ENCODE measurements at regions not wholly inside any gene's neighbourhood (a gene's known extent, or its start where the extent isn't known, plus 50 kb on each side); places are given as distances from the start of the nearest gene placed in this dataset.

DNA sequence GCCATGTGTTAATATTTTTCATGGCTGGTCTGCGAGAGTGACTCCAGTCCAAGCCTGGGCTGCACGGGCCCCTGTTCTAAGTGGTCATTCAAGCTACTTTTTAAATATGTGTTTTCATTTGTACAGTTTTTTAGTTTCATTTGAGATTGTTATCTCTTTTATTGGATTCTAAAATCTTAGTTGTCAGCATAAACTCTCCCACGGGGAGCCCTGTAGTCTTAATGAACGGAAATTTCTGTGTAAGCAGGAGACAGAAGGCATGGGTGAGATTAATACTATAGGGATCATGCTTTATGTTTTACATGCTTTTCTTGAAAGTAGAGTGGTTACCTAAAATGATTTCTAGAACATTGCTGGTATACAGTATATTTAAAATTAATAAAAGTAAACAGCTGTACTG lies 373.1 kb upstream of the SLCO3A1 start:
- intact Hi-C loops (cut with micrococcal nuclease; ENCODE audit: unreplicated experiment) = no loop called here
- H3K27me3 Mint-ChIP-seq (ENCODE audit: unreplicated experiment) = no peaks in the 10 kb centered on the region
- TF ChIP-seq, protein P1, sequence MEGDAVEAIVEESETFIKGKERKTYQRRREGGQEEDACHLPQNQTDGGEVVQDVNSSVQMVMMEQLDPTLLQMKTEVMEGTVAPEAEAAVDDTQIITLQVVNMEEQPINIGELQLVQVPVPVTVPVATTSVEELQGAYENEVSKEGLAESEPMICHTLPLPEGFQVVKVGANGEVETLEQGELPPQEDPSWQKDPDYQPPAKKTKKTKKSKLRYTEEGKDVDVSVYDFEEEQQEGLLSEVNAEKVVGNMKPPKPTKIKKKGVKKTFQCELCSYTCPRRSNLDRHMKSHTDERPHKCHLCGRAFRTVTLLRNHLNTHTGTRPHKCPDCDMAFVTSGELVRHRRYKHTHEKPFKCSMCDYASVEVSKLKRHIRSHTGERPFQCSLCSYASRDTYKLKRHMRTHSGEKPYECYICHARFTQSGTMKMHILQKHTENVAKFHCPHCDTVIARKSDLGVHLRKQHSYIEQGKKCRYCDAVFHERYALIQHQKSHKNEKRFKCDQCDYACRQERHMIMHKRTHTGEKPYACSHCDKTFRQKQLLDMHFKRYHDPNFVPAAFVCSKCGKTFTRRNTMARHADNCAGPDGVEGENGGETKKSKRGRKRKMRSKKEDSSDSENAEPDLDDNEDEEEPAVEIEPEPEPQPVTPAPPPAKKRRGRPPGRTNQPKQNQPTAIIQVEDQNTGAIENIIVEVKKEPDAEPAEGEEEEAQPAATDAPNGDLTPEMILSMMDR (IDR thresholded peaks at IDR 0.05; ENCODE audit: unreplicated experiment) = no peak
- no peaks in the 10 kb centered on the region for H3K36me3 Mint-ChIP-seq (ENCODE audit: insufficient read depth, unreplicated experiment)
- BruUV-seq (replicated peaks) = no TSS peak
- no peak for DNase-seq
- no peaks in the 10 kb centered on the region for H3K4me1 Mint-ChIP-seq (ENCODE audit: low read depth, unreplicated experiment)
- peaks cover 2% of the 10 kb centered on the region for H3K9me3 Mint-ChIP-seq (ENCODE audit: low read depth, unreplicated experiment)
- no peak overlapping the region for H3K27ac Mint-ChIP-seq (ENCODE audit: unreplicated experiment)
- CTCF ChIA-PET = no interaction called here
- H3K4me3 Mint-ChIP-seq (ENCODE audit: low read depth, unreplicated experiment) = no peak overlapping the region

DNA sequence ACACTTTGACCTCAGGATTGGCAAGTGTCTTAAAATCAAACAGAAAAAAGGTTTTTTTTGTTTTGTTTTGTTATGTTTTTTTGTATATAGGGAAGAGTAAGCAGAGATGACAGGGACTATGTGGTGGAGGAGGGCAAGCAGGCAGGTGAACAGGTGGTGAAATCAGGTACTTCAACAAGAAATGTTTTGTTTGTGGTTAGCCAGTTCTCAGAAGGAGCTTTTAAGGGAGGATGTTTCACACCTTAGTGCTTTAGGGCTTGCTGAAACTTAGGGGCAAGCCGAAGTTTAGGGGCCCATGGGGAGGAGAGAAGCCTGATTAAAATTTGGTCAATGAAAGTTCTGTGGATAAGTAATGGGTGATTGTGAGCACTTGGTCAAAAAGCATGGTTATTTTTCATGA lies 370.7 kb upstream of the SLCO3A1 start:
- DNase-seq = no peak
- Mint-ChIP-seq H3K9me3 (ENCODE audit: low read depth, unreplicated experiment) (no peaks in the 10 kb centered on the region), H3K36me3 (ENCODE audit: insufficient read depth, unreplicated experiment) (no peaks in the 10 kb centered on the region), H3K4me1 (ENCODE audit: low read depth, unreplicated experiment) (no peaks in the 10 kb centered on the region), H3K27me3 (ENCODE audit: unreplicated experiment) (no peaks in the 10 kb centered on the region), H3K27ac (ENCODE audit: unreplicated experiment) (no peak overlapping the region), H3K4me3 (ENCODE audit: low read depth, unreplicated experiment) (no peak overlapping the region)
- intact Hi-C loops (cut with micrococcal nuclease; ENCODE audit: unreplicated experiment) = no loop called here
- no TSS peak for BruUV-seq (replicated peaks)
- TF ChIP-seq, protein P1 (IDR thresholded peaks at IDR 0.05; ENCODE audit: unreplicated experiment) = no peak
- CTCF ChIA-PET = interaction anchor here (0.7 kb wide), 1 partner anchor 50 kb away, joined by 3 read pairs; no protein-coding TSS in a partner anchor

DNA sequence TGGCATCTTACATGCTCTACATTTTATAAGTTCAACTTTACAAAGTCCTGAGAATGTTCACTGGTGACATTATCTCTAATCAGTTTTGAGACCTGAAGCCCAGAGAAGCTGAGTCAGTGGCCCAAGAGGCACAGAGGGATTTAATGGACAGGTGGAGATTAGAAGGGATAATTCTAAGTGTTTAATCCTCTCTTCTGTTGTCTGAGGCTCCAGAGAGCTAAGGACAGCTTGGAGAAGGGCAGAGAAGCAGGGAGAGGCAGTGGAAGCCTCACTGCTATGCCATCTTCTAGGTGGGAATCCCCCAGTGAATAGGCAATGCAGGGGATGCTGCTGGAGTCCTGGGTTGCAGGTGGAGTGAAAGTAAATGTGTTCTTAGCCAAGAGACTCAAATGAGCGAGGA lies 369.4 kb upstream of the SLCO3A1 start:
- H3K4me1 Mint-ChIP-seq (ENCODE audit: low read depth, unreplicated experiment) = no peaks in the 10 kb centered on the region
- CTCF ChIA-PET = no interaction called here
- BruUV-seq (replicated peaks) = no TSS peak
- H3K27ac Mint-ChIP-seq (ENCODE audit: unreplicated experiment) = no peak overlapping the region
- intact Hi-C loops (cut with micrococcal nuclease; ENCODE audit: unreplicated experiment) = no loop called here
- H3K9me3 Mint-ChIP-seq (ENCODE audit: low read depth, unreplicated experiment) = no peaks in the 10 kb centered on the region
- no peaks in the 10 kb centered on the region for H3K27me3 Mint-ChIP-seq (ENCODE audit: unreplicated experiment)
- TF ChIP-seq, protein P1 (IDR thresholded peaks at IDR 0.05; ENCODE audit: unreplicated experiment) = no peak
- no peak for DNase-seq
- no peaks in the 10 kb centered on the region for H3K36me3 Mint-ChIP-seq (ENCODE audit: insufficient read depth, unreplicated experiment)
- H3K4me3 Mint-ChIP-seq (ENCODE audit: low read depth, unreplicated experiment) = no peak overlapping the region

DNA sequence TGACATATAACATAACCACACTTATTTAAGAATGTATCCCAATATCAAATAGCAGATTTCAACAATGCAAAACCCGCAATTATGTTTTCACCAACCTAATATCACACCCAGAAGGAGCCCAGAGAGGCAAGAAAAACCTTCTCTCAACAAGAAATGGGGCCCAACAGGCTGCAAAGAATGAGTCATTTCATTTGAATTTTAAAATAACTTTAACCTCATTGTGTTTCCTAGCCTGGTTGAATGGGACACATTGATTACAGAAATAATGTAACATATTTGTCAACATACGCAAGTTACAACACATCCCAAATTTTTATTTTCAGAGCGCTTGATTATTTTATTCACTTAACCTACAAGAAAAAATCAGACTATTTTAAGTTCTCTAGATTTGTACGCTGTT lies 365.1 kb upstream of the SLCO3A1 start:
- intact Hi-C loops (cut with micrococcal nuclease; ENCODE audit: unreplicated experiment) = no loop called here
- Mint-ChIP-seq H3K4me1 (ENCODE audit: low read depth, unreplicated experiment) (no peaks in the 10 kb centered on the region), H3K27me3 (ENCODE audit: unreplicated experiment) (no peaks in the 10 kb centered on the region), H3K27ac (ENCODE audit: unreplicated experiment) (no peak overlapping the region), H3K36me3 (ENCODE audit: insufficient read depth, unreplicated experiment) (no peaks in the 10 kb centered on the region), H3K4me3 (ENCODE audit: low read depth, unreplicated experiment) (no peak overlapping the region), H3K9me3 (ENCODE audit: low read depth, unreplicated experiment) (no peaks in the 10 kb centered on the region)
- CTCF ChIA-PET = no interaction called here
- no TSS peak for BruUV-seq (replicated peaks)
- DNase-seq = no peak
- TF ChIP-seq, protein P1 (IDR thresholded peaks at IDR 0.05; ENCODE audit: unreplicated experiment) = no peak

DNA sequence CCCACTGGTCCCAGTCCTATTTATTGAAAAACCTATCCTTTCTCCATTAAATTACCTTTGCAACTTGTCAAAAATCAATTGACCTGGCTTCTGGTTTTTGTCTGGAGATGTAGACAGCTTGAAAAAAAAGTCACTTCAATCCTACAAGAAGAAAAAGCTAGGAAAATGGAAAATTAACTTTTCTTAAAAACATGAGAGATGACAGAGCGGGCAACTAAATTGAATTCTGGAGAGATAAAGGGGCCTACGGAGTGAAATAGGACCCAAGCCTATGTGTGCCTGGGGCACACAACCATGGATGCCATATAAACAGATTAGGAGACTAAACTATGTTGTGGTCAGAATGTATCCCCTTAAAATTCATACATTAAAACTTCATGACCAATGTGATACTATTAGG lies 363.3 kb upstream of the SLCO3A1 start:
- Mint-ChIP-seq H3K4me3 (ENCODE audit: low read depth, unreplicated experiment) (no peak overlapping the region), H3K36me3 (ENCODE audit: insufficient read depth, unreplicated experiment) (no peaks in the 10 kb centered on the region), H3K9me3 (ENCODE audit: low read depth, unreplicated experiment) (no peaks in the 10 kb centered on the region), H3K27me3 (ENCODE audit: unreplicated experiment) (no peaks in the 10 kb centered on the region), H3K4me1 (ENCODE audit: low read depth, unreplicated experiment) (no peaks in the 10 kb centered on the region), H3K27ac (ENCODE audit: unreplicated experiment) (no peak overlapping the region)
- CTCF ChIA-PET = no interaction called here
- no TSS peak for BruUV-seq (replicated peaks)
- DNase-seq = no peak
- TF ChIP-seq, protein P1 (IDR thresholded peaks at IDR 0.05; ENCODE audit: unreplicated experiment) = no peak
- intact Hi-C loops (cut with micrococcal nuclease; ENCODE audit: unreplicated experiment) = no loop called here

Data from Calu3 (cell line).